GM12801 (cell line): ENCODE measurements at regions not wholly inside any gene's neighbourhood (a gene's known extent, or its start where the extent isn't known, plus 50 kb on each side); places are given as distances from the start of the nearest gene placed in this dataset.

ENCODE experiments used
- CTCF ChIP-seq: IDR thresholded peaks from one replicate; pipeline ENCODE4 v1.5.1; 2011; ENCODE audit warnings: control low read depth; ENCODE audit not compliant: insufficient read length; ENCODE audit errors: extremely low read depth

- TF ChIP-seq CTCF: no peak
These were observed 51.4 kb upstream of the NPVF start for GRCh38 chr7:25279705-25280104.

DNA sequence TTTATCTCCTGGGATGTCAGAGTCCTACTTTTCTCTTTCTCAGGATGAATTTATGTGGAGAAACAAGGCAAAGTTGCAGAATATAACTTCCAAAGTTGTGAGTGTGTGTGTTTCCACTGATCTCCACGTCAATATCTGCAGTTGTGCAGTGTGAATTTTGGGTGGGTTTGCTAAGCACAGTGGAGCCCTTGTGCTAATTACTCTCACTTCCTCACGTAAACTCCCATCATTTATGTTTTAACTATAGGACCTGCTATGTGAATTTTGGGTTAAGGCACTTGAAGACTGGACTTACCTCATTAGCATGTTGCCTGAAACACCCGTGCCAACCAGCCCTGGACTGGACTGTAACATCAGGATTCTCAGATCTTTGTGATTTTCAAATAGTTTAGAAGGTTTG, 51.9 kb upstream of the NPVF start:
- TF ChIP-seq CTCF: no peak

- TF ChIP-seq CTCF: no peak
These were observed 53.9 kb upstream of the NPVF start for GRCh38 chr7:25282194-25282593.

DNA sequence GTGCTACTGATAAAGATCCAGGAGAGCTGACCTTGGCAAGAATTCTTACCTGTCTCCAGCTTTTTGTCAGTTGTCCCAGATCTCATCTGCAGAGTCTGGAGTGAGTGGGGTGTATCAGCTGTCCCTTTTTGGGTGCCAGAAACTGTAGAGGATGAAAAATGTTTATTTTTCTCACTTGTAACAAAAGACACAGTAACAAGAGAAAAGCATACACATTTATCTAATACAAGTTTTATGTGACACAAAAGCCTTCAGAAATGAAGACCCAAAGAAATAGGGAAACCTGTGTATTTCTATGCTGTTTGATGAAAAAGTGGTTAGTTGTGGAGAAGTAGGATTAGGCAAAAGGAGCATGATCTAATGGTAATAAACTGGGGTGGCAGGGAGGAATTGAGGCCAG, 58.5 kb upstream of the NPVF start:
- no peak for TF ChIP-seq CTCF

- TF ChIP-seq CTCF: no peak
These were observed 59.0 kb upstream of the NPVF start for GRCh38 chr7:25287291-25287690.

GRCh38 chr7:25288556-25289307, 60.4 kb upstream of the NPVF start:
- no peak for TF ChIP-seq CTCF

DNA sequence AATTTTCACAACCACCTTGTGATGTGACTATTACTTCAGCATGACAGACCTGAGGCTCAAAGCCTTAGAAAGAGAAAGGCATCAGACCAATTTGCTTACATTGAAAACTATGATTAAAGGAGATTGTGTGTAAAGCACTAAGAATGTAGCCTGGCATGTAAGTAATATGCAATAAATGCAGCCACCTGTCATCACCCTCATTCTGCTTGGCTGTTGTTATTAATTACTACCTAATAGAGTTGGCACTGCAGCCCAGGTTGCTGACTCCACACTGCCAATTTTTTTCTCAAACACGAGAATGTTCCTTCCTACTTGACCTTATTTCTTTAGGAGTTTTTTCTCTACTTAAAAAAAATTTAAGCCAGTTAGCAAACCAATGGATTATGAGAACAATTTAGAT, 61.2 kb upstream of the NPVF start:
- no peak for TF ChIP-seq CTCF
